Endothelial cell of umbilical vein (primary cell): ENCODE measurements at regions not wholly inside any gene's neighbourhood (a gene's known extent, or its start where the extent isn't known, plus 50 kb on each side); places are given as distances from the start of the nearest gene placed in this dataset.

Experiments
- CTCF ChIP-seq, 2 donors: IDR thresholded peaks; 1 replicate in 1 of 2; 2 replicates in 1 of 2; pipeline ENCODE4 v1.5.1; 2011; ENCODE audit warnings: low read length in 2 of 2, mild to moderate bottlenecking in 2 of 2, moderate library complexity in 2 of 2, control low read depth in 1 of 2, inconsistent platforms in 1 of 2, low read depth in 1 of 2; ENCODE audit not compliant: insufficient read depth in 1 of 2; ENCODE audit errors: extremely low read depth in 1 of 2
- EZH2 ChIP-seq: IDR thresholded peaks from 2 replicates; pipeline ENCODE4 v1.6.1; 2012; ENCODE audit warnings: borderline replicate concordance, low read depth, mild to moderate bottlenecking, moderate library complexity, low read length, inconsistent platforms; ENCODE audit not compliant: severe bottlenecking
- FOS ChIP-seq: IDR thresholded peaks from 2 replicates; pipeline ENCODE4 v1.6.1; 2011; ENCODE audit warnings: mild to moderate bottlenecking, low read length, moderate library complexity, borderline replicate concordance; ENCODE audit not compliant: insufficient read depth
- JUN ChIP-seq: IDR thresholded peaks from 2 replicates; pipeline ENCODE4 v1.6.1; 2011; ENCODE audit warnings: borderline replicate concordance, low read depth; ENCODE audit not compliant: insufficient read length, insufficient read depth
- MYC ChIP-seq: IDR thresholded peaks from one replicate; pipeline ENCODE4 v1.6.1; 2011; ENCODE audit warnings: mild to moderate bottlenecking, low read depth, low read length
- POLR2A ChIP-seq: IDR thresholded peaks from 2 replicates; pipeline ENCODE4 v1.6.1; 2012; ENCODE audit warnings: low read depth, mild to moderate bottlenecking, control low read depth, low read length
- POLR2AphosphoS5 ChIP-seq: IDR thresholded peaks from 2 replicates; pipeline ENCODE4 v1.6.1; 2012; ENCODE audit warnings: low read depth, mild to moderate bottlenecking, control low read depth, low read length, moderate library complexity; ENCODE audit not compliant: insufficient read depth
- TF ChIP-seq, protein P1 (sequence below): IDR thresholded peaks from 2 replicates; pipeline ENCODE4 v1.6.1; 2011; ENCODE audit not compliant: insufficient read depth, insufficient read length

- TF ChIP-seq POLR2A, result no peak
- no peak for TF ChIP-seq POLR2AphosphoS5
- no peak for TF ChIP-seq CTCF (IDR thresholded peaks at IDR 0.05; ENCODE audit: extremely low read depth in 1 of 2, insufficient read depth in 1 of 2, low read depth in 1 of 2, low read length in 2 of 2)
- no peak for TF ChIP-seq MYC
- no peak for TF ChIP-seq EZH2
- no peak for TF ChIP-seq FOS
- TF ChIP-seq, protein P1, sequence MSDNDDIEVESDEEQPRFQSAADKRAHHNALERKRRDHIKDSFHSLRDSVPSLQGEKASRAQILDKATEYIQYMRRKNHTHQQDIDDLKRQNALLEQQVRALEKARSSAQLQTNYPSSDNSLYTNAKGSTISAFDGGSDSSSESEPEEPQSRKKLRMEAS, result no peak
- no peak for TF ChIP-seq JUN
Measured at GRCh38 chr5:93660677-93661076, 77.7 kb downstream of the NR2F1 start.
